IMR-90 (cell line): ENCODE measurements at regions not wholly inside any gene's neighbourhood (a gene's known extent, or its start where the extent isn't known, plus 50 kb on each side); places are given as distances from the start of the nearest gene placed in this dataset.

ENCODE experiments used
- ATAC-seq: fragments of 200-7000 bp; cut with Tn5 transposase; 2 replicates; pipeline ENCODE4 v1.9.1; 2020; ENCODE audit warnings: low read depth, mild to moderate bottlenecking, moderate library complexity
- BruUV-seq: library from RNA; stranded (reverse); fragments of 400-500 nt; replicated peaks from 2 replicates; lab custom pipeline; 2021; lab: Mats Ljungman, UMichigan
- CTCF ChIA-PET: fragments of 300-600 bp; formaldehyde crosslinking; extraction: SDS; loops from one replicate; lab custom pipeline; 2021; ENCODE audit warnings: antibody characterized with exemption; lab: Yijun Ruan, JAX
- POLR2A ChIA-PET: fragments of 300-600 bp; sonication (Branson Sonifier 250); formaldehyde crosslinking; loops from one replicate; lab custom pipeline; 2022; ENCODE audit warnings: antibody characterized with exemption; ENCODE audit not compliant: unreplicated experiment; lab: Charles Lee
- DNase-seq: peaks from one replicate; pipeline ENCODE4 v3.0.0; 2013
- H2AFZ ChIP-seq: replicated peaks from 2 replicates; pipeline ENCODE3; 2013; ENCODE audit warnings: low read length, mild to moderate bottlenecking; ENCODE audit not compliant: poor library complexity
- H2AK5ac ChIP-seq: 2 replicates; pipeline ENCODE4 v1.6.1; 2013; ENCODE audit warnings: low read depth, low read length, inconsistent platforms
- H2AK9ac ChIP-seq: replicated peaks from 2 replicates; pipeline ENCODE3; 2013; ENCODE audit warnings: mild to moderate bottlenecking, low read depth, low read length, moderate library complexity; ENCODE audit not compliant: poor library complexity
- H2BK120ac ChIP-seq: 2 replicates; pipeline ENCODE4 v1.6.1; 2013; ENCODE audit warnings: low read depth, low read length, inconsistent platforms
- H2BK15ac ChIP-seq: 3 replicates; pipeline ENCODE4 v1.6.1; 2013; ENCODE audit warnings: low read depth, low read length, inconsistent platforms
- H2BK20ac ChIP-seq: 2 replicates; pipeline ENCODE4 v1.6.1; 2013; ENCODE audit warnings: low read depth, mild to moderate bottlenecking, inconsistent platforms, low read length, moderate library complexity
- H2BK5ac ChIP-seq: 2 replicates; pipeline ENCODE4 v1.6.1; 2013; ENCODE audit warnings: mild to moderate bottlenecking, low read depth, low read length, inconsistent platforms; ENCODE audit not compliant: poor library complexity, severe bottlenecking
- H3K14ac ChIP-seq: replicated peaks from 2 replicates; pipeline ENCODE4 v1.6.1; 2013; ENCODE audit warnings: low read depth, low read length, inconsistent platforms
- H3K18ac ChIP-seq: 2 replicates; pipeline ENCODE4 v1.6.1; 2013; ENCODE audit warnings: low read depth, low read length, control low read depth
- H3K23ac ChIP-seq: 2 replicates; pipeline ENCODE4 v1.6.1; 2013; ENCODE audit warnings: low read depth, low read length, inconsistent platforms
- H3K27ac ChIP-seq: 2 replicates; pipeline ENCODE4 v1.5.1; 2013; ENCODE audit warnings: mild to moderate bottlenecking, control low read depth, low read length; ENCODE audit not compliant: insufficient read depth
- H3K27me3 ChIP-seq: 2 replicates; pipeline ENCODE4 v1.6.1; 2013; ENCODE audit warnings: low read length; ENCODE audit not compliant: control insufficient read depth, insufficient read depth
- H3K36me3 ChIP-seq: 2 replicates; pipeline ENCODE4 v1.6.1; 2013; ENCODE audit warnings: low read length, mixed read lengths; ENCODE audit not compliant: control insufficient read depth, insufficient read depth
- H3K4ac ChIP-seq: 2 replicates; pipeline ENCODE4 v1.6.1; 2013; ENCODE audit warnings: low read depth, low read length, inconsistent platforms
- H3K4me1 ChIP-seq: 2 replicates; pipeline ENCODE4 v1.6.1; 2013; ENCODE audit warnings: low read length, mixed read lengths; ENCODE audit not compliant: control insufficient read depth, insufficient read depth
- H3K4me2 ChIP-seq: 2 replicates; pipeline ENCODE4 v1.6.1; 2013; ENCODE audit warnings: low read depth, mild to moderate bottlenecking, control low read depth, low read length, moderate library complexity
- H3K4me3 ChIP-seq: 2 replicates; pipeline ENCODE4 v1.5.1; 2013; ENCODE audit warnings: low read depth, mild to moderate bottlenecking, control low read depth, low read length, moderate library complexity; ENCODE audit not compliant: insufficient read depth
- H3K56ac ChIP-seq: 2 replicates; pipeline ENCODE4 v1.6.1; 2013; ENCODE audit warnings: low read length, inconsistent platforms; ENCODE audit not compliant: insufficient read depth; ENCODE audit errors: extremely low read depth
- H3K79me1 ChIP-seq, 2 experiments: 2 replicates each; pipeline ENCODE4 v1.6.1; 2013; ENCODE audit warnings: low read length in 2 of 2, inconsistent platforms in 1 of 2, low read depth in 1 of 2
- H3K9ac ChIP-seq: 2 replicates; pipeline ENCODE4 v1.6.1; 2013; ENCODE audit warnings: low read depth, low read length, control low read depth
- H3K9me1 ChIP-seq: 2 replicates; pipeline ENCODE4 v1.6.1; 2013; ENCODE audit warnings: low read length, inconsistent platforms; ENCODE audit not compliant: insufficient read depth
- H3K9me3 ChIP-seq: 2 replicates; pipeline ENCODE4 v1.6.1; 2013; ENCODE audit warnings: low read length; ENCODE audit not compliant: control insufficient read depth, insufficient read depth
- H4K20me1 ChIP-seq: 2 replicates; pipeline ENCODE4 v1.6.1; 2013; ENCODE audit warnings: low read length, inconsistent platforms; ENCODE audit not compliant: insufficient read depth
- H4K5ac ChIP-seq: 2 replicates; pipeline ENCODE4 v1.6.1; 2013; ENCODE audit warnings: mild to moderate bottlenecking, low read depth, low read length, control low read depth
- H4K8ac ChIP-seq, 2 experiments: 2 replicates each; pipeline ENCODE4 v1.6.1; 2013; ENCODE audit warnings: low read depth in 2 of 2, low read length in 2 of 2, control low read depth in 1 of 2, inconsistent platforms in 1 of 2
- H4K91ac ChIP-seq: 2 replicates; pipeline ENCODE4 v1.6.1; 2013; ENCODE audit warnings: low read depth, low read length, inconsistent platforms; ENCODE audit not compliant: insufficient read depth
- BHLHE40 ChIP-seq: fragments of 150-350 bp; IDR thresholded peaks from 2 replicates; pipeline ENCODE4 v1.6.1; 2016; ENCODE audit warnings: mild to moderate bottlenecking, low read depth, low read length
- CEBPB ChIP-seq: IDR thresholded peaks from 2 replicates; pipeline ENCODE4 v1.6.1; 2012; ENCODE audit warnings: low read depth, low read length, improper control_type of control experiment
- CHD1 ChIP-seq: IDR thresholded peaks from 2 replicates; pipeline ENCODE4 v1.6.1; 2012; ENCODE audit warnings: low read depth, low read length, improper control_type of control experiment
- CTCF ChIP-seq: conservative IDR thresholded peaks from 2 replicates; pipeline ENCODE4 v1.5.1; 2012; ENCODE audit warnings: mild to moderate bottlenecking, low read depth, low read length, improper control_type of control experiment
- ELK1 ChIP-seq: fragments of 150-350 bp; IDR thresholded peaks from 2 replicates; pipeline ENCODE4 v1.6.1; 2016; ENCODE audit warnings: low read depth, mild to moderate bottlenecking, low read length, moderate library complexity, borderline replicate concordance
- FOS ChIP-seq: fragments of 150-350 bp; IDR thresholded peaks from 2 replicates; pipeline ENCODE4 v1.6.1; 2016; ENCODE audit warnings: low read depth, low read length
- MAFK ChIP-seq: IDR thresholded peaks from 2 replicates; pipeline ENCODE4 v1.6.1; 2012; ENCODE audit warnings: low read depth, low read length, improper control_type of control experiment
- MAZ ChIP-seq: IDR thresholded peaks from 2 replicates; pipeline ENCODE4 v1.6.1; 2012; ENCODE audit warnings: low read depth, mild to moderate bottlenecking, low read length, improper control_type of control experiment, moderate library complexity, borderline replicate concordance
- MXI1 ChIP-seq: IDR thresholded peaks from 2 replicates; pipeline ENCODE4 v1.6.1; 2012; ENCODE audit warnings: low read depth, mild to moderate bottlenecking, low read length, moderate library complexity, borderline replicate concordance
- NFE2L2 ChIP-seq: fragments of 150-350 bp; IDR thresholded peaks from 2 replicates; pipeline ENCODE4 v1.6.1; 2016; ENCODE audit warnings: low read depth, mild to moderate bottlenecking, low read length
- POLR2A ChIP-seq: IDR thresholded peaks from 2 replicates; pipeline ENCODE4 v1.6.1; 2012; ENCODE audit warnings: mild to moderate bottlenecking, low read depth, low read length
- RAD21 ChIP-seq: IDR thresholded peaks from 2 replicates; pipeline ENCODE4 v1.6.1; 2012; ENCODE audit warnings: low read length, improper control_type of control experiment
- RCOR1 ChIP-seq: IDR thresholded peaks from 2 replicates; pipeline ENCODE4 v1.6.1; 2012; ENCODE audit warnings: mild to moderate bottlenecking, low read length, improper control_type of control experiment; ENCODE audit not compliant: insufficient replicate concordance
- RFX5 ChIP-seq: IDR thresholded peaks from 2 replicates; pipeline ENCODE4 v1.8.0; 2012; ENCODE audit warnings: low read depth, mild to moderate bottlenecking, low read length, moderate library complexity
- SMC3 ChIP-seq: fragments of 150-350 bp; IDR thresholded peaks from 2 replicates; pipeline ENCODE4 v1.6.1; 2016; ENCODE audit warnings: low read depth, mild to moderate bottlenecking, antibody characterized with exemption, low read length, moderate library complexity
- USF2 ChIP-seq: fragments of 150-350 bp; IDR thresholded peaks from 2 replicates; pipeline ENCODE4 v1.6.1; 2017; ENCODE audit warnings: mild to moderate bottlenecking, antibody characterized with exemption, low read length, low read depth
- WGBS, 2 experiments: methylation state at CpG; one replicate each; pipeline versions ENCODE4 v1.1.5 to v1.1.7; 2013; ENCODE audit warnings: missing lambda C conversion rate in 2 of 2; ENCODE audit not compliant: insufficient read length in 1 of 2; ENCODE audit errors: extremely low coverage in 2 of 2; 5-methylcytosine and 5-hydroxymethylcytosine counted together
- dilution Hi-C: fragments of 300-500 bp; cut with HindIII; formaldehyde crosslinking; loops from one replicate; pipeline ENCODE4 v1.14.3; 2018; ENCODE audit warnings: low sequenced_read_pairs; ENCODE audit not compliant: unreplicated experiment
- in situ Hi-C: fragments of 300-500 bp; cut with MboI; formaldehyde crosslinking; loops from 3 replicates; pipeline ENCODE4 v1.14.3; 2019; ENCODE audit warnings: low sequenced_read_pairs, inconsistent platforms, mixed read lengths
- intact Hi-C: fragments of 100-400 bp; cut with micrococcal nuclease; formaldehyde crosslinking; loops from 2 replicates; pipeline ENCODE4 v1.10.0; 2022

- Histone ChIP-seq H3K18ac (no peak overlapping the region), H3K9me1 (no peaks in the 10 kb centered on the region), H3K4ac (no peak overlapping the region), H3K27ac (no peak overlapping the region), H4K5ac (no peak overlapping the region), H3K36me3 (no peaks in the 10 kb centered on the region), H4K91ac (no peak overlapping the region), H2BK120ac (no peak overlapping the region), H3K27me3 (no peaks in the 10 kb centered on the region), H2AK9ac (no peak overlapping the region), H3K4me3 (no peak overlapping the region), H3K14ac (no peak overlapping the region), H2AFZ (no peak overlapping the region), H4K20me1 (no peaks in the 10 kb centered on the region), H2BK5ac (no peak overlapping the region), H3K9me3 (peaks cover 16% of the 10 kb centered on the region), H3K4me1 (no peaks in the 10 kb centered on the region), H4K8ac (no peak overlapping the region), H3K23ac (no peak overlapping the region), H3K56ac (no peak overlapping the region), H2BK20ac (no peak overlapping the region), H3K4me2 (no peak overlapping the region), H2AK5ac (no peak overlapping the region), H2BK15ac (no peak overlapping the region), H3K79me1 (no peaks in the 10 kb centered on the region), H3K9ac (no peak overlapping the region)
- WGBS, 2 experiments = no CpG with 5 or more reads among the region's 2 CpGs
- in situ Hi-C loops = no loop called here
- intact Hi-C loops = no loop called here
- ATAC-seq (no peak), DNase-seq (no peak)
- ChIA-PET CTCF (no interaction called here), POLR2A (no interaction called here)
- BruUV-seq = no TSS peak
- dilution Hi-C loops = no loop called here
- TF ChIP-seq MAFK (no peak), FOS (no peak), NFE2L2 (no peak), USF2 (no peak), RCOR1 (no peak), MXI1 (no peak), BHLHE40 (no peak), SMC3 (no peak), ELK1 (no peak), CTCF (no peak), CEBPB (no peak), MAZ (no peak), POLR2A (no peak), RAD21 (no peak), CHD1 (no peak), RFX5 (no peak)
These were observed 270.6 kb downstream of the PCDH20 start for GRCh38 chr13:61144834-61145593.
